GM18519 (cell line): ENCODE measurements at regions not wholly inside any gene's neighbourhood (a gene's known extent, or its start where the extent isn't known, plus 50 kb on each side); places are given as distances from the start of the nearest gene placed in this dataset.

Source experiments
- ATAC-seq: cut with Tn5 transposase; IDR thresholded peaks from one replicate; pipeline ENCODE4 v1.9.1; 2021; ENCODE audit warnings: mild to moderate bottlenecking, moderate library complexity; ENCODE audit not compliant: unreplicated experiment, low FRiP score

DNA sequence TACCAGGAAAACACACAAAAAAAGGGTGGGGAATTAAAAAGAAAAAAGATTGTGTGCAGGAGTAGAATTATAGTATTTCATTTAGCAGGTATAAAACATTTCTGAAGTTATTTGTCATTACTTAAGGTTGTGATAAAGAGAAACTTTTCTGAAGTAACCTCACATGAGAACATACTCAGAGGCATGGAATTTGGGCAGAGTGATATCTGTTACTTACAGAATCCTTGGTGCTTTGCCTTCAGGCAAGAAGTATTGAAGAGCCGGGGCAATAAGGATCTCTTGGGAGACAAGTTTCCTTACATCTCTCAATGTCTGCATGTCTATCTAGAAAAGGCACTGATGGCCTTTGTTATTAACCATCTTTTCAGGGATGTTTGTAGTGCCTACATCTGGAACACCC, 179.7 kb upstream of the ROBO1 start:
- ATAC-seq, result no peak

DNA sequence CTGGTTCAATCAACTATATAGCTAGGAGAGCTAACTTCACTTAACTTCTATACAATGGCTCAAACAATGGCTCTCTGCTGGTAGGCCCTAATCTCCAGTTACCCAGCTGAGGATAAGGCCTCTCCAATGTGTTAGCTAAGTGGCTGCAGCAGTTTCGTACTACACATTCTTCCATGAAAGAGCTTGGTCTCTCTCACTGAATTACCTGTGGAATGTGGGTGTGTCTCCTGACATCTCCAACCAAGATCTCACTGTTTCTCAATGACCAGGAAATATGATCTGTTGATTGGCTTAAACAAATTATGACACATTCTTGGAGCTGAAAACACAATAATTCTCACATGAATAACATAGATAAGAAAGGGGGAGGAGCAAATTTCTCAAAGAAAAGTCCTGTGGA, 169.8 kb upstream of the ROBO1 start:
- no peak for ATAC-seq

DNA sequence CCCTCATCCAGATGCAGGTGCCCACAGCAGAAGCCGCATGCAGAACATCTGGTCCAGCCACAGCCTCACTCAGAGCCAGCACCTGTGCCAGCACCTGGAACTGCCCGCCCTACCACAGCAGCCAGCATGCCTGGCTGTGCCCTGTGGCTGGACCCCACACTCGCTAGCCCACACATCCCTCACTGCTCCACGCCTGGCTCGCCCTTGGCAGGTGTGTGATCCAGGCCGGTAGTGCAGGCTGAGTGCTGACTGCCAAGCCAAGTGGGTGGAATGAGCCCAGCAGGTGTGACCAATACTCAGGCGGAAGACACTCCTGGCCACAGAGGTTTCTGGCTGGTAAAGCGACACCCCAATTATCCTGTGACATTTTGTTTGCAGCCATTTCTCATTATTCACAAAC, 162.4 kb upstream of the ROBO1 start:
- ATAC-seq, result no peak

DNA sequence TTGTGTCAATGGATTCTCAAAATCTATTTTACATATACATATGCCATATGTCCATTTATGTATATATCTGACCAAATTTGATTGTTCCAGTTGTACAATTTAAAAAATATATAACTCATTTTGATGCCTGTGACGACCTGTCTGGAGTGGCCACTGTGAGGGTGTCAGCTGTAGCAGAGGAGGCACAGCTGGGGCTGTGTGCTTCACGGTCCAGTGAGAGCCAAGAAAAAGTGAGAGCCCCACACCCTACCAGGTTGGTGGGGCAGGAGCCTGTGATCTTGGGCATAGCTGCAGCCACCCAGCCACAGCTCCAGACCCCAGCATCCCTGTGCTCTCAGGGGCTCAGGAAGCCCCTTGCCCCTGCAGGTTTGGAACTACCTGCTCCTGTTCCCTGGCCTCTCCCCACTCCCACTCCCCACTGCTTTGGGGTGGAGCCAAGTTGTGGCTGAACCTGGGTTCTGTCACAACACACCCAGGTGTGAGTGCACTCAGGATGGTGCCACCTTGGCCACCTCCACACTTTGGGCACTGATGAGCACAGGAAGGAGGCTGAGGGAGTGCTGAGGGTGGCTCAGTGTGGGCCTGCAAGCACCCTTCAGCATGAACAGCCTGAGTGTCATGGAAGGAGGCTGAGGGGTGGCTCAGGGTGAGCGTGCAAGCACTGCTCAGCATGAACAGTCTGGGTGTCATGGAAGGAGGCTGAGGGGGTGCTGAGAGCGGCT, 161.1 kb upstream of the ROBO1 start:
- ATAC-seq, result no peak

DNA sequence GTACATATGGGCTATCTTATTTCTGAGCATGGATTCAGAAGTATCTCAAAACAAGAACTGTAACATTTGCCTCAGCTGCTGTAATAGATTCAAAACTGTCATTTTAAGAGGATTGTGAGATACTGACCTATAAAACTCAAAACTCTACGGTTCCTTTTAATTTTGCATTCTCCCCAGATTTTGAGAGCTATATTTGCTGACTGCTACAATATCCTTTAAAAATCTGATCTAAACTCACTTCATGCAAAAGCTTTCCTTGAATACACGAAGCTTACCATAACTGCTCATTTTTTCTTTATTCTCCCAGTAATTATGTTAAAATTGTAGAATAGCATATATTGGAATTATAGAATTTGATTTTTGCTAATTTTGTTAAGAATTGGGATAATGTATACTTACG, 158.7 kb upstream of the ROBO1 start:
- ATAC-seq, result no peak

DNA sequence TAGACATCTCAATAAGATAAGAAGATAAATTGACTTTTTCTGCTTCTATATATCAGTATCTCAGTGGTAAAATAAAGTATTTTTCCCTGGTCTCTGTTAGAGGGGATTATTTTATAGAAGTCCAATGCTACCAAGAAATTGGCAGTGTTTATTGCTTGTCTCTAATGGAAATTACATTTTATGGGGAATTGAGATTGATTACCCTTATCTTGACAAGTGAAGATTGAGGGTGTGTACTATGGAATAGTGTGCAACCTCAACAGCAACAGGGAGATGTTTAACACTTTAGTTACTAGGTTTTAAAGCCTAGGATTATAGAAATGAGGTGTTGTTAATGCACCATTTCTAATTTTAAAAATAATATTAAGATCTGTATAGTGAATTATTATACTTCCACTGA, 154.8 kb upstream of the ROBO1 start:
- ATAC-seq, result no peak

GRCh38 chr3:79917561-79917960, 149.8 kb upstream of the ROBO1 start:
- no peak for ATAC-seq

- ATAC-seq, result no peak
Observed at GRCh38 chr3:79910337-79910736, 142.5 kb upstream of the ROBO1 start.

GRCh38 chr3:79906106-79906505, 138.3 kb upstream of the ROBO1 start:
- no peak for ATAC-seq

- ATAC-seq, result no peak
Observed at GRCh38 chr3:79902151-79902550, 134.4 kb upstream of the ROBO1 start.

- no peak for ATAC-seq
Observed at GRCh38 chr3:79898907-79899306, 131.1 kb upstream of the ROBO1 start.

DNA sequence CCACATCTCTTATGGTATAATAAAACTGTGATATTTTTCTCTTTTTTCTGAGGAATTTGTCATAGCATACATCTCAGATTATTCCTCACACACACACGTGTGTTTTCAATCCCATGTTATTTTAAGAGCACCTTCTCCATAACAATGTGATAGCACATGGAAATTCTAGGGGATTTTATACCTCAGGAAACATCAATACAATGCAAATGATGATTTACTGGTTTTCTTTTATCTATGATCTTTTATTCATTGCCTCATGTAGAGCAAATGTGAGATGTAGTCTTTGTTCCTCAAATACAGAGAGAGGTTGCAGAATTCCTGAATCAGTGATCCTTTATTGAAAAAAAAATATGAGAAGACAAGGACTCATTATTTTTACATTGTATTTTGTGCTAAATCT, 128.3 kb upstream of the ROBO1 start:
- no peak for ATAC-seq

- ATAC-seq, result no peak
Observed at GRCh38 chr3:79887213-79887612, 119.4 kb upstream of the ROBO1 start.

DNA sequence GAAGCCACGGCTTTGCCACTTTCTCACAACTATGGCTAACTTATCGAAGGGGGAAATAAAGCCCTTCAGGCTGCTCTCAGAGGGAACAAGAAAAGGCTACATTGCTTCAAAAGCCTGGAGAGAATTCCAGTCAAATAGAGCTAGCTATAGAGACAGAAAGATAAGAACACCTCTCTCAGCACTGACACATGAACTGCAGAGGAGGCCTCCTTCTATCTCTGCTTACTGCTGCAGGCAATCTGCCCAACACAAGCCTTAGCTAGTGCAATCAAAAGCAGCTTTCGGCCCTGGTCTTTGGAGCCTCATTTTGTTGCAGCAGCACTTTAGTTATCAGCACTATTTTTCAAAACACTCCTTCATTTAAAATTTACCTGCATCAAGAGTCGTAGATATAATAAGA, 118.4 kb upstream of the ROBO1 start:
- ATAC-seq, result no peak

DNA sequence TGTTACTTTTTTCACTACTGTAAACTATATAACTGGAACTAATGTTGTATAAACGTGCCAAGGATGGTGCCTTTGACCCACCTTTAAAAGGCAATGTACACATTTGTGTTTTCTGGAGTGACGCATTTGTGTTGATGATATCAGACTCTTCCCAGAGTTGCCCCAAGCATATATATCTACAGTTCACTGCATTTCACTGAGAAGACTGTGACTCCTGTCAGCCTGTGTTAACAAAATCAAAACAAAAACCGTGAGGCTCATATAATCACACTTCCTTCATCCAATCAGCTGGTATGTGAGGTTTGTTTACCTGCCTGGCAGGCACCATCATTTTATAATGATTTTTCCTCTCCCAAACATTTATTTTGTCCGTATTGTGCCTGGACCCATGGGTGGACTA, 117.6 kb upstream of the ROBO1 start:
- no peak for ATAC-seq

DNA sequence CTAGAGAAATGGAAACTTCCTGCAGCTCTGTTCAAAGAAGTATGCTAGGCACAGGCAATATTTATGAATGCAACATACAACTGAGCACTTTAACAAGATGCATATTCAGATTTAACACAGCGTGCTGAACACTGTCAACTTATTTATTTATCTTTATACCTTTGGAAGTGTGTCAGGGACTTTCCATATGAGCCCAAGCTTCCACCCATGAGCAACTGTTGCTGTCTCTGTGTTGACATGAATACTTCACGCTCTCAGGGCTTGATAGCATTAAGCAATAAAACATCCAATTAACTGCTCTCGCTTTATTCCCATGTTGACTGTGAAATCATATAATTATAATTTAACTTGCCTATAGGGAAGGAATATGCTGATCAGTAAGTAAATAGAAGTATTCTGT, 116.6 kb upstream of the ROBO1 start:
- ATAC-seq, result no peak

DNA sequence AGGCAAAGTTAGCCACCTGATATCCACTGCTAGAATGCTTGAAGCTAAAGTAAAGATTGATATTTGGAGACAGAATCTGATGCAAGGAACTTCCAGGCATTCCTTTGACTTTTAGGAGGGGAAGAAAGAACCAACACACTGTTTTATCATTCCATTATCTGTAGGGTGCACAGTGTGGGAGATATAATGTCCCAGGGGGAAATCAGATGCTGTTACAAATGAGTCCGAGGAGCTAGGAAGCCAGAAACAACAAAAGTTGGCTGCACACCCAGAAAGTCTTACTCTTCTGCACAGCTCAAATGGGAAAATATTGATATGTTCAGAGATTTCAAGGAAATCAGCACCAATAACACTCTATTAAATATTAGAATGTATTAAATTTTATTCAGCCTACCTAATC, 113.6 kb upstream of the ROBO1 start:
- ATAC-seq, result no peak

DNA sequence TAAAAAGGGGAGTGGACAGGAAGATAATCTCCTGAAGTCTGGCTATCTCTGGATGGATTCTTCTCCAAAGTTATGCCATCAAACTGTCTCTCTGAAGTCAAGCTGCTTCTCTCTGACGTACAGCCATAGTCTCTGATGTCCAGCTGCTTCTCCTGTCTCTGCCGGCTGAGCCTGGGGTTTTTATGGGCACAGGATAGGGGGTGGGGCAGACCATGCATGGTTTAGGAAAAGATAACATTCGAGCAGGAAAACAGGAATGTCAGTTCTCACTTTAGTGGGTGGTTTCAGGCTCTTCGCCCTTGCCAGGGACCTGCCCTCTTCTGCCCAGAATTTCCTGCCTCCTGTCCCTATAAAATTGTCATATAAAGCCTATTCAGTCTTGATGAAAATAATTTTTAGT, 110.9 kb upstream of the ROBO1 start:
- no peak for ATAC-seq

- no peak for ATAC-seq
Observed at GRCh38 chr3:79874646-79875045, 106.8 kb upstream of the ROBO1 start.

- no peak for ATAC-seq
Observed at GRCh38 chr3:79872483-79872882, 104.7 kb upstream of the ROBO1 start.

- ATAC-seq, result no peak
Observed at GRCh38 chr3:79871656-79872055, 103.9 kb upstream of the ROBO1 start.

DNA sequence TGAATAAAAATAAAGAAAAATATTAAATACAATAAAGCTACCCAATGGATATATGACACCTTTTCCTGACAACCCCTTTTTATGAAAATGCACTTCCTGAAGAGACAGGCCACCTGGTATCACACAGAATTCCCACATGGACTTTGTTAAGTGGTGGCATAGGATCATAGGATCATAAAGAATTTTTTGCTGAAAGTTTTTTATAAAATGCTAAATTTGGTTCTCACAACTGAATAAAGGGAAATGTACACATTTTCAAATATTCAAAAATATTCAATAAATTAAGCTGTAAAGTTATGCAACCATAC, 102.5 kb upstream of the ROBO1 start:
- ATAC-seq, result no peak
